Smooth muscle cell (in vitro differentiated cells): ENCODE measurements at regions not wholly inside any gene's neighbourhood (a gene's known extent, or its start where the extent isn't known, plus 50 kb on each side); places are given as distances from the start of the nearest gene placed in this dataset.

Experiments
- DNase-seq: peaks from one replicate; lab custom pipeline; 2025; ENCODE audit not compliant: unreplicated experiment; lab: John Stamatoyannopoulos, UW
- H2AFZ ChIP-seq: fragments of 200-600 bp; sonication (generic); 2 replicates; pipeline ENCODE4 v1.6.0; 2016; ENCODE audit warnings: antibody characterized with exemption, low read depth, mild to moderate bottlenecking
- H3F3A ChIP-seq: fragments of 200-600 bp; sonication (generic); 2 replicates; pipeline ENCODE4 v1.6.0; 2017; ENCODE audit warnings: antibody characterized with exemption, low read depth
- H3K27ac ChIP-seq: fragments of 200-600 bp; sonication (generic); 2 replicates; pipeline ENCODE4 v1.5.1; 2016; ENCODE audit warnings: low read depth, mild to moderate bottlenecking
- H3K27me3 ChIP-seq: fragments of 200-600 bp; sonication (generic); 2 replicates; pipeline ENCODE4 v1.6.1; 2016; ENCODE audit warnings: low read depth, mild to moderate bottlenecking
- H3K36me3 ChIP-seq: fragments of 200-600 bp; sonication (generic); 2 replicates; pipeline ENCODE4 v1.5.1; 2016; ENCODE audit warnings: low read depth
- H3K4me1 ChIP-seq: fragments of 200-600 bp; sonication (generic); 2 replicates; pipeline ENCODE4 v1.5.1; 2016; ENCODE audit warnings: low read depth
- H3K4me2 ChIP-seq: fragments of 200-600 bp; sonication (generic); 2 replicates; pipeline ENCODE4 v1.6.0; 2016; ENCODE audit warnings: mild to moderate bottlenecking
- H3K4me3 ChIP-seq: fragments of 200-600 bp; sonication (generic); 2 replicates; pipeline ENCODE4 v1.5.1; 2016; ENCODE audit warnings: mild to moderate bottlenecking
- H3K79me2 ChIP-seq: fragments of 200-600 bp; sonication (generic); 2 replicates; pipeline ENCODE4 v1.6.0; 2016; ENCODE audit warnings: low read depth, mild to moderate bottlenecking
- H3K9ac ChIP-seq: fragments of 200-600 bp; sonication (generic); 2 replicates; pipeline ENCODE4 v1.6.0; 2016; ENCODE audit warnings: low read depth
- H3K9me3 ChIP-seq: fragments of 200-600 bp; sonication (generic); replicated peaks from 2 replicates; pipeline ENCODE4 v1.5.1; 2016; ENCODE audit warnings: low read depth
- H4K20me1 ChIP-seq: fragments of 200-600 bp; sonication (generic); 2 replicates; pipeline ENCODE4 v1.6.0; 2016; ENCODE audit warnings: low read depth
- CTCF ChIP-seq: fragments of 200-600 bp; sonication (generic); IDR thresholded peaks from 2 replicates; pipeline ENCODE4 v1.5.1; 2017; ENCODE audit warnings: borderline replicate concordance, mild to moderate bottlenecking, antibody characterized with exemption; ENCODE audit not compliant: insufficient read depth, poor library complexity, severe bottlenecking
- WGBS: methylation state at CpG from one replicate; pipeline ENCODE4 v1.1.7; 2016; ENCODE audit warnings: low lambda C conversion rate; 5-methylcytosine and 5-hydroxymethylcytosine counted together

- WGBS: 71% methylated on average over 8 of the region's 8 CpGs
- Histone ChIP-seq H3K27ac (no peak overlapping the region), H3K9me3 (no peaks in the 10 kb centered on the region), H3K36me3 (no peaks in the 10 kb centered on the region), H3F3A (no peaks in the 10 kb centered on the region), H2AFZ (no peak overlapping the region), H4K20me1 (no peaks in the 10 kb centered on the region), H3K27me3 (no peaks in the 10 kb centered on the region), H3K4me1 (no peaks in the 10 kb centered on the region), H3K4me3 (no peak overlapping the region), H3K79me2 (no peaks in the 10 kb centered on the region), H3K9ac (no peak overlapping the region), H3K4me2 (no peak overlapping the region)
- no peak for TF ChIP-seq CTCF
- no peak for DNase-seq
These were observed 71.4 kb upstream of the GPM6B start for GRCh38 chrX:13888284-13888683.

DNA sequence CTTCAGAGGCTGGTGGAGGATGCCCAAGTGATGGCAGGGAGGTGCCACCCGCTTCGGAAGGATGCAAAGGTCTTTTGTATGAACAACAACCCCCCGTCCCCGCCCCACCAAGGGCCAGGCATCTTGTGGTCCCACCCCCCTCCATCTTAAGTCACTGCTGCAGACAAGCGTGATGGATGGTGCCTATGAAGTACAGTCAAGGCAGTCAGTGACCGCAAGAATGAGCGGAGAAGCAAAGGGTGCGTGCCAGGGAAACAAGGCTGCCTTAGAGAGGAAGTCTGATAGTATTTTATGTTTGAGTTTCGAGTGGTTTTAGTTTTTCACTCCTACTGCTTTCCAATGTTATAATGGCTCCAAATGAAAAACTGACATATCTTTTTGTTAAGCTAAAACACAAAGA, 68.7 kb upstream of the GPM6B start:
- H3K4me3 ChIP-seq: no peak overlapping the region
- H3K79me2 ChIP-seq: no peaks in the 10 kb centered on the region
- TF ChIP-seq CTCF: no peak
- no peaks in the 10 kb centered on the region for H3K36me3 ChIP-seq
- H3F3A ChIP-seq: no peaks in the 10 kb centered on the region
- no peak overlapping the region for H3K9ac ChIP-seq
- no peak for DNase-seq
- WGBS: 84% methylated on average over 9 of the region's 9 CpGs
- H2AFZ ChIP-seq: no peak overlapping the region
- H3K4me2 ChIP-seq: no peak overlapping the region
- no peaks in the 10 kb centered on the region for H3K9me3 ChIP-seq
- no peaks in the 10 kb centered on the region for H4K20me1 ChIP-seq
- no peak overlapping the region for H3K27ac ChIP-seq
- H3K27me3 ChIP-seq: no peaks in the 10 kb centered on the region
- H3K4me1 ChIP-seq: no peaks in the 10 kb centered on the region

DNA sequence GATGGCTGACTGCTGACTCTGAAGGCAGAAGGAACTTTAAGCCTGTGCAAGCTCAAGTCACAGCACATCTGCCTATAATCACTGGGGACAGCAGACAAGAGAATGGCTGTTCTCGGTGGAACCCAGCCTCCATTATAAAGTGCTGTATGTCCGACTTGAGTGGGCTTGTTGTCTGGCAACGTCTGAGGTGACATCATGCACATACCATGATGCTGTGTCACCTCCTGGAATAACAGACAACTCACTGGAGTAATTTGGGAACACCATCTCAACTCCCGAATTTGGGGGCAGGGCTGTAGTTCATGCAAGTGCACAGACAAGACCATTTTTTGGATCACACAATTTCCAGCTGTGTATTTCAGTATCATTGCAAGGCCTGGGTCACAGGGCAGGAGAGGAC, 59.8 kb upstream of the GPM6B start:
- Histone ChIP-seq H3K4me1 (no peaks in the 10 kb centered on the region), H3K36me3 (no peaks in the 10 kb centered on the region), H3K9ac (peak overlapping the region; percentile 35), H3K27me3 (no peaks in the 10 kb centered on the region), H3F3A (no peaks in the 10 kb centered on the region), H3K4me2 (peak overlapping the region; percentile 2), H3K4me3 (no peak overlapping the region), H3K27ac (peak overlapping the region; percentile 65), H3K79me2 (no peaks in the 10 kb centered on the region), H3K9me3 (peaks cover 5% of the 10 kb centered on the region), H4K20me1 (no peaks in the 10 kb centered on the region), H2AFZ (no peak overlapping the region)
- DNase-seq: no peak
- no peak for TF ChIP-seq CTCF
- 30% methylated on average over 4 of the region's 4 CpGs for WGBS

DNA sequence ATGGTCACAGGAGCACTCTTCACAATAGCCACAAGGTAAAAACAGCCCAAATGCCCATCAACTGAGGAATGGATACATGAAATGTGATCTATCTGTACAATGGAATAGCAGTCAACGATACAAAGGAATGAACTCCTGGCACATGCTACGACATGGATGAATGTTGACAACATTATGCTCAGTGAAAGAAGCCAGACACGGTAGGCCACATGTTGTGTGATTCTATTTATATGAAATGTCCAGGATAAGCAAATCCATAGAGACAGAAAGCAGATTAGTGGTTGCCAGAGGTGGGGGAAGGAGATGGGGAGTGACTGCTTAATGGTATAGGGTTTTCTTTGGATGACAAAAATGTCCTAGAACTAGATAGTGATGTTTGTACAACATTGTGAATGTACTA, 58.7 kb upstream of the GPM6B start:
- WGBS: 30% methylated on average over 3 of the region's 3 CpGs

More for the DNA sequence above, 58.7 kb upstream of the GPM6B start:
- Histone ChIP-seq H3K27ac (peak overlapping the region; percentile 65), H3K4me3 (no peak overlapping the region), H3K36me3 (no peaks in the 10 kb centered on the region), H3K9ac (no peak overlapping the region), H2AFZ (no peak overlapping the region), H3K79me2 (no peaks in the 10 kb centered on the region), H3K4me1 (no peaks in the 10 kb centered on the region), H3K27me3 (no peaks in the 10 kb centered on the region), H3K4me2 (no peak overlapping the region), H3F3A (no peaks in the 10 kb centered on the region), H4K20me1 (no peaks in the 10 kb centered on the region), H3K9me3 (peaks cover 5% of the 10 kb centered on the region)
- TF ChIP-seq CTCF: no peak
- DNase-seq: no peak
